Colonic mucosa (tissue), 4 donors: ENCODE measurements at regions not wholly inside any gene's neighbourhood (a gene's known extent, or its start where the extent isn't known, plus 50 kb on each side); places are given as distances from the start of the nearest gene placed in this dataset.
"Not testable (repeated sequence)": the region's sequence is repeated elsewhere in the genome, so short reads cannot be mapped to it uniquely, and the experiment has no call there.

Source experiments
- DNase-seq: peaks from one replicate; pipeline ENCODE4 v3.0.0-alpha.2; 2020
- H3K27ac ChIP-seq: fragments of 200-600 bp; one replicate; pipeline ENCODE4 v1.8.0; 2021
- H3K27me3 ChIP-seq: fragments of 200-600 bp; one replicate; pipeline ENCODE4 v1.8.0; 2021
- H3K36me3 ChIP-seq: fragments of 200-600 bp; one replicate; pipeline ENCODE4 v1.8.0; 2021
- H3K4me1 ChIP-seq: fragments of 200-600 bp; one replicate; pipeline ENCODE4 v1.8.0; 2021; ENCODE audit warnings: mild to moderate bottlenecking
- H3K4me3 ChIP-seq: fragments of 200-600 bp; one replicate; pipeline ENCODE4 v1.8.0; 2021
- H3K9ac ChIP-seq, 2 donors: one replicate each; pipeline ENCODE4 v1.7.0; 2013; ENCODE audit warnings: control low read depth in 2 of 2, low read depth in 2 of 2, low read length in 2 of 2
- H3K9me3 ChIP-seq: fragments of 200-600 bp; one replicate; pipeline ENCODE4 v1.8.0; 2021
- intact Hi-C: fragments of 100-400 bp; cut with DNase I; formaldehyde crosslinking; loops from one replicate; pipeline ENCODE4 v1.14.1; 2022
- TF ChIP-seq, protein P1 (sequence below): fragments of 200-600 bp; IDR thresholded peaks from one replicate; pipeline ENCODE4 v1.8.0; 2022; ENCODE audit warnings: antibody characterized with exemption, mild to moderate bottlenecking
- donor health status: healthy.
- donor health status: DM: no; HTN: no; CAD: no.
- donor health status: DM: no; HTN: no; CAD: no.

DNA sequence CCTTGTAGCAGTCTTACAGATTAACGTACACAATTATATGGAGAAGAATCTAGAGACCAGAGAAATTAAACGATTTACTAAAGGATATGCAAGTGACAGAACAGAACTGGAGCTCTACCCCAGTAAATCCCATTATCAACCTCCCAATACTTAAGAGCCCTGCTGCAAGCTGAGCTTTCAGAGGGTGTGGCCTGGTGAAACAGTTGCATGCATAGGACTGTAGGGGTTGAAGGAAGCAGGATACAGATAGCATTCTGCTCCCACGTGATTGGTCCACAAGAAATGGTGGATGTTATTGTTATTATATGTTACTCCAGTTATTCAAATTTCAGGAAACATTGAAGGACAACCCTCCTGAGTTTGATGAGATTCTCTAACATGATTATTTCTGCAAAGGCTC is 210.8 kb upstream of the THUMPD2 start:
- no peak for DNase-seq
- Histone ChIP-seq H3K9me3 (no peaks in the 10 kb centered on the region), H3K4me1 (no peaks in the 10 kb centered on the region), H3K27me3 (no peaks in the 10 kb centered on the region), H3K9ac (no peak overlapping the region), H3K27ac (no peak overlapping the region), H3K36me3 (no peaks in the 10 kb centered on the region), H3K4me3 (no peak overlapping the region)
- TF ChIP-seq, protein P1, sequence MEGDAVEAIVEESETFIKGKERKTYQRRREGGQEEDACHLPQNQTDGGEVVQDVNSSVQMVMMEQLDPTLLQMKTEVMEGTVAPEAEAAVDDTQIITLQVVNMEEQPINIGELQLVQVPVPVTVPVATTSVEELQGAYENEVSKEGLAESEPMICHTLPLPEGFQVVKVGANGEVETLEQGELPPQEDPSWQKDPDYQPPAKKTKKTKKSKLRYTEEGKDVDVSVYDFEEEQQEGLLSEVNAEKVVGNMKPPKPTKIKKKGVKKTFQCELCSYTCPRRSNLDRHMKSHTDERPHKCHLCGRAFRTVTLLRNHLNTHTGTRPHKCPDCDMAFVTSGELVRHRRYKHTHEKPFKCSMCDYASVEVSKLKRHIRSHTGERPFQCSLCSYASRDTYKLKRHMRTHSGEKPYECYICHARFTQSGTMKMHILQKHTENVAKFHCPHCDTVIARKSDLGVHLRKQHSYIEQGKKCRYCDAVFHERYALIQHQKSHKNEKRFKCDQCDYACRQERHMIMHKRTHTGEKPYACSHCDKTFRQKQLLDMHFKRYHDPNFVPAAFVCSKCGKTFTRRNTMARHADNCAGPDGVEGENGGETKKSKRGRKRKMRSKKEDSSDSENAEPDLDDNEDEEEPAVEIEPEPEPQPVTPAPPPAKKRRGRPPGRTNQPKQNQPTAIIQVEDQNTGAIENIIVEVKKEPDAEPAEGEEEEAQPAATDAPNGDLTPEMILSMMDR: no peak
- intact Hi-C loops: no loop called here

DNA sequence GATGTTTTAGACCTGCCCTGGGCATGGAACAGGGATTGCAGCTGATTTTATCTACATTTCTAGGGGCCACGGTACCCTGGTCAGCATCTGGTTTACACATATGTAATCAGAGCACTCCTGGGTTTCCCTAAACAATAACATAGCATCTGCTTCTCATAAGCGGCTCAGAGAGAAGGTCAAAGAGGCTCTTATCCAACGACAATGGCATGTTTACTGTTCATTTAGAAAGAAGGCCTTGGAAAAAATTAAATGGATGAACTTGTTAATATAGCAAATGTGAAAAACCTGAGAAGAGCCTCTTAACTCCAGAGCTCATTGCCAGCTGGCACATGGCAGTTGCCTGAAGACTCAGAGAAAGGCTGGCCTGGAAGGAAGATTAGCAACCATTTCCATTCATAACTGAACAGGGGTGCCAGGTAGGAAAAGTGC is 202.8 kb upstream of the THUMPD2 start:
- intact Hi-C loops: no loop called here
- TF ChIP-seq, protein P1: no peak
- no peak overlapping the region for H3K4me3 ChIP-seq
- no peak overlapping the region for H3K9ac ChIP-seq
- no peak overlapping the region for H3K27ac ChIP-seq
- DNase-seq: no peak
- no peaks in the 10 kb centered on the region for H3K9me3 ChIP-seq
- H3K4me1 ChIP-seq: no peaks in the 10 kb centered on the region
- no peaks in the 10 kb centered on the region for H3K36me3 ChIP-seq
- no peaks in the 10 kb centered on the region for H3K27me3 ChIP-seq

DNA sequence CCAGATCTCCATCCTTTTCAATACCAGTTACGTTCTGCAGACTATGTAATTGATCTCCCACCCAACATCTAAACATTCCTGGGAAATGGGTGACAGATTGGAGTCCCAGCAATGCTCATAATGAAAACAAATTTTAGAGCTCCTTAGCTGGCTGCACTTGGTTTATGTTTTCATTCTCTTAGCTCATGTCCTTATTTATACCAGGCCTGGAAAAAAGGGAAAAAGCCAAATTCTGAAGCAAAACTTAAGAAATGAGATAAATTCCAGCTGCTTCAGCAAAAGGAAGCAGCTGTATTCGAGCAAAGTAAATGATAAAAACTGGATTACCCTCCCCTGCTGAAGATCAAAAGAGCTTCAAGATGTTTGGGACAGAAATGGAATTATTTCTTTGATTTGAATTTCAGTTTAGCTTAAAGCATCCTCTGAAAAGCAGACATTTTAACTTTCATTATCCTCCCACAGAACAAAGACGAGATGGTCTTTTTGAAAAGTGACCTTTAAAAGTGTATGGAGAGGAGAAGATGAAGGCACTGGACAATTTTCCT is 196.5 kb upstream of the THUMPD2 start:
- Histone ChIP-seq H3K9ac (no peak overlapping the region), H3K4me1 (no peaks in the 10 kb centered on the region), H3K27ac (no peak overlapping the region), H3K4me3 (no peak overlapping the region), H3K36me3 (no peaks in the 10 kb centered on the region), H3K27me3 (no peaks in the 10 kb centered on the region), H3K9me3 (no peaks in the 10 kb centered on the region)
- intact Hi-C loops: no loop called here
- DNase-seq: no peak
- TF ChIP-seq, protein P1: no peak

DNA sequence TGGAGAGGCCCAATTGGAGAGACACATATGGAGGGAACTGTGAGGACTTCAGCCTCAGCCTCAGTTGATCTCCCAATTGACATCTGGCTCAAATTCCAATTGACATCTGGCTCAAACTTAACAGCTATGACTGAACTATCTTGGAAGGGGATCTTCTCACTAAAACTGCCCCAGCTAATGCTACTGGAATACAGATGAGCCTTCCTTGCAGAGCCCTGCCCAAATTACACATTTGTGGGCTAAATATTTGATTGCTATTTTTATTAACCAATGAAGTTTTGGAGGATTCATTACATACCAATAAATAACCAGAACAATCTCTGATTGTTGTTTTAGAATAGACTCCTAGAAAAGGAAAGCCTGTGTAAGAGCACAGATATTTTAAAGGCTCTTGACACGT is 189.0 kb upstream of the THUMPD2 start:
- TF ChIP-seq, protein P1: no peak
- Histone ChIP-seq H3K27ac (no peak overlapping the region), H3K9ac (no peak overlapping the region), H3K4me3 (no peak overlapping the region), H3K36me3 (no peaks in the 10 kb centered on the region), H3K27me3 (no peaks in the 10 kb centered on the region), H3K4me1 (no peaks in the 10 kb centered on the region), H3K9me3 (no peaks in the 10 kb centered on the region)
- intact Hi-C loops: no loop called here
- no peak for DNase-seq

DNA sequence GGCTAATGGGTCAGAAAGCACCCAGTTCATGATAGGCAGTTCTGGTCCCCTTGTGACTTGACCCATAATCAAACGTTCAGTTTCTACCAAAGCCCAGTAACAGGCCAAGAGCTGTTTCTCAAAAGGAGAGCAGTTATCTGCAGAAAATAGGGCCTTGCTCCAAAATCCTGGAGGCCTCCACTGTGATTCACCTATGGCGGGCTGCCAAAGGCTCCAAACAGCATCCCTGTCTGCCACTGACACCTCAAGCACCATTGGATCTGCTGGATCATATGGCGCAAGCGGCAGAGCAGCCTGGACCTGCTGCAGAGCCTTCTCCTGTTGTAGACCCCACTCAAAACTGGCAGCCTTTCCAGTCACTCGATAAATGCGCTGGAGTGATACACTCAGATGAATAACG is 181.6 kb upstream of the THUMPD2 start:
- DNase-seq, H3K36me3 ChIP-seq: not testable (repeated sequence)

DNA sequence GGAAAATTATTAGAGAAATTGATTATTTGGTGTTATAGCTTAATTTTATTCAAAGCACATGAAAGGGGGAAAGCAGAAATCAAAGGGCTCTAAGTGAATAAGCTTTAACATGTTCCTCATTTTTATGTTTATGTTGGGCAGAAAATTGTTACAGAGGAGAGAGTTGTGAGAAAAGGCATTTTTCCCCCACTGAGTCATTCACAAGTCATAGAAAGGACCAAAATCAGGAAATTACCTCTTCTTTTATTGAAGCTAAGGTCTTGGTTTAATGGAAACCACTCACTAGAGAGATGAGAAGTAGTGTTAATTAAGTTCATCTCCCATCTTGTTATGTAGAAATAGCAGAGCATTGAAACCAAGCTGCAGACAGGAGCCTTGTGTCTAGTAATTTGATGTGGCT is 175.3 kb upstream of the THUMPD2 start:
- Histone ChIP-seq H3K4me3 (no peak overlapping the region), H3K27me3 (no peaks in the 10 kb centered on the region), H3K9me3 (no peaks in the 10 kb centered on the region), H3K9ac (no peak overlapping the region), H3K36me3 (no peaks in the 10 kb centered on the region), H3K27ac (no peak overlapping the region), H3K4me1 (no peaks in the 10 kb centered on the region)
- TF ChIP-seq, protein P1: no peak
- intact Hi-C loops: no loop called here
- DNase-seq: no peak

More for the DNA sequence above, 181.6 kb upstream of the THUMPD2 start:
- H3K27ac ChIP-seq, H3K4me3 ChIP-seq, H3K27me3 ChIP-seq, H3K4me1 ChIP-seq, intact Hi-C loops, H3K9me3 ChIP-seq, H3K9ac ChIP-seq: not testable (repeated sequence)
